HG02884 (cell line): ENCODE measurements at regions not wholly inside any gene's neighbourhood (a gene's known extent, or its start where the extent isn't known, plus 50 kb on each side); places are given as distances from the start of the nearest gene placed in this dataset.

Experiments
- ATAC-seq: cut with Tn5 transposase; IDR thresholded peaks from one replicate; pipeline ENCODE4 v1.9.1; 2021; ENCODE audit warnings: mild to moderate bottlenecking, moderate library complexity; ENCODE audit not compliant: unreplicated experiment

DNA sequence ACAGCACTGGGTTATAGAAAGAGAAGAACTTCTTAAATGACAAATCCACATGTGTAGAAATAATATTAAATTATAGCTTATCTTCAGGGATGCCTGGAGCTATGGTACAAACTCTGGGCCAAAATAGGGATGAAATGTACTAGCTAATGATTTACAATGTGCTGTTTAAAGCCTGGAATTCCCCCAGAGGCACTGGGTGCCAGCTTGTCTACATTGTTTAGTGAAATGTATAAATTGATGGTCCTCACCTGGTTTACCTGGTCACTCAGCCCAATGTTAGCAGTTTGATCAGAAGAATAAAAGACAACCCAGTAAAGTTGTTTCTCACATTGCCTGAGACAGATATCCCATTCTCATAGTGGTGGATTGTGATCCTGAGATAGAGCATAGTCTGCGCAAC is 597.2 kb downstream of the DIAPH3 start:
- no peak for ATAC-seq

DNA sequence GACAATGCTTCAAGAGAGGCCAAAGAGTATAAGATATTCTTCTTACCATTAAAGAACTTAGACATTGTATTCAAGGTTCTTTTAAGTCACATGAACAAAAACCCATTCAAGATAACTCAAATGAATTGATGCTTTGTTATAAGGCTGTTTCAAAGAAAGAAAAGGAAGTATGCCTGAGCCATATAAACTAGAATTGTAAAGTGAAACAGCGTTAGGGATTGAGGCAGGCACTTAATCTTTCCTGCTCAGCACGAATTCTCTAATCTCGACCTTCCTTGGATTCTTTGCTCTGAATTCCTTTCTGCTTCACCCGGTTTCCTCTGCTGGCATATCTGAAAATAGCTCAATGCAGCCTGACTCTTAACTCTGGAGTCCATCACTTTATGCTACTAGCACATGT is 595.4 kb downstream of the DIAPH3 start:
- ATAC-seq = no peak

DNA sequence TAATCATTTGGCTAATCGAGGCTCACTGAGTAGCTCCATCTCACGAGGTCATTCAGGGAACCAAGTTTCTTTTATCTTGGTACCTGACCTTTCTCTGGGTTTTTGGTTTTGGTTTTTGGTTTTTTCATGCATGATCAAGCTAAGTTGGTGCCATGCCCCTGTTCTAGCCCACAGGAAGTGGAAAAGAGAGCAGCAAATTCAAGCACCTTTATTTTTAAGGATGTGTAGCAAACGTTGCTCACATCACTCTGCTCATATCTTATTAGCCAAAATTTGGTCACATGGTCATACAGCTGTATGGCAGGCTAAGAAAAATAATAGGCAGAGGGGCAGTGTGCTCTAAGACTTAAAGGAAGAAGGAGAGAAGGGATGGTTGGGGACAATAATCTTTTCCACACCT is 593.5 kb downstream of the DIAPH3 start:
- no peak for ATAC-seq

DNA sequence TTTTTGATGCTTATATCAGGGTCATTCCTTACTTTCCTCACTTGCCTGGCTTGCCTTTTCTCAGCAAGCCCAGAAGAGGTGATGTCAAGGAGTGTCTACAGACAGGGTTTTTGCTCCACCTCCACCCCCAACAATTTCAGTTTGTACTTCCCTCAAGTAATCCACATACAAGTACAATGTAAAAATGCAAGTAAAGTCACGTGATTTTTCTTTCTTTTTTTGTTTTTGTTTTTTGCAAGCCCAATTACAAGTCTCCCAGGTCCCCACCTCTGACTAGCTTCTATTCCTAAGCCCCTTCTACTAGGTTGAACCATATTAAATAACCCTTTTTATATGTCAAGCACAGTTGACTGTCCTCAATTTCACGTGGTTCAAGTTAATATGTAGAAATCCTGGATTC is 579.6 kb downstream of the DIAPH3 start:
- ATAC-seq = no peak

DNA sequence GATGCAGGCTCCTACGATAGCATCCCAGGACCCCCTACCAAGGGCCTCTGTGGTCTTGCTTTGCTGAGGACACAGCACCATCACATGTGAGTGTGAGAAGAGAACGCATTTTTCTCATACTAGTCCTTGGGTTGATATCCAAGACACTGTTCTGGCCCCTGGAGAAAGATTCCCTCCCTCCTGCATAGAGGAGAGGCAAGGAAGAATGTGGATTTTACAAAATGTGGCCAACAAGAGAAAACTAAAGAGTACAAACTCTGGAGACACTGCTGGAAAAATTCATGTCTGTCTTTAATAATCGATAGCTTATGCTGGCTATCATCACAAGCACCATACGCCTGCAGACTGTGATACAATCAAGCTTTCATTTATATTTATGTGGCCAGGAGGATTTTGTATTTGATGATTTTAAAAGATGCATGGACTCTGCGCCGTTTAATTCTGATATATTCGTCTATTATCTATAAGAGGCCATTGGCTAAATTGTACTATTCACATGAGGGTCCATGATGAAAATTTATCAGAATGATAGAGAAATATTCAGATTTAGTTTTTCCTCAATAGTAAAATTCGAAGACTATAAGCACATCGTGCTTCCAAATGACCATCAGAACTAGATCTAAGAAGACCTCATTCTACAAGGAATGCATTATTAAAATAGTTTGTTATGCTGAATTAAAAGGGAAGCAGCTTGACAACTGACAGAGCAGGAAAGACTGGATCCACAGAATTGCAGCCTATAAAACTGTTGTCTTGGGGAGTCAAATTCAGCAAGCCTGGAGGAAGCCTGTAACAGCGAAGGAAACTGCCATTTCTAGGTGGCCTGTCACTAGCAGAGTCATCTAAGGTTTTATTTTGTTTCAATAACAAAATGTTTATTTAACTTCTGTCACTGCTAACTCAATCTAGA is 578.7 kb downstream of the DIAPH3 start:
- no peak for ATAC-seq

DNA sequence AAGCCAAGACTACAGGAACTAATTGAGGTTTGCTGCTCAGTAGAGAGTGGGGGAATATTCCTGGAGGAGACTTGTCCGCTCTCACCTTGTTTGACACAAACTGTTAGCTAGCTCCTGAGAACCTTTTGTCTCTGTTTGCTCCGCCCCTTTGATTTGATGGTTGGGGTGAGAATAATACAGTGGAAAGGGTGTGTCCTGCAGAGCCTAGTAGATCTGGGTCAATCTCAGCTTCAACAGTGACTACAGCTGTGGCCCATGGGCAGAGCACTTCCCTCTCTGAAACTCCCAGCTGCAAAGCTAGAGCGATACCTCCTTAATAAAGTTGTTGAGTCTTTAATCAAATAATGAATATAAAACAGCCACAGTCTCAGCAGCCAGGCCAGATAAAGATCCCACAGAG is 576.7 kb downstream of the DIAPH3 start:
- no peak for ATAC-seq

DNA sequence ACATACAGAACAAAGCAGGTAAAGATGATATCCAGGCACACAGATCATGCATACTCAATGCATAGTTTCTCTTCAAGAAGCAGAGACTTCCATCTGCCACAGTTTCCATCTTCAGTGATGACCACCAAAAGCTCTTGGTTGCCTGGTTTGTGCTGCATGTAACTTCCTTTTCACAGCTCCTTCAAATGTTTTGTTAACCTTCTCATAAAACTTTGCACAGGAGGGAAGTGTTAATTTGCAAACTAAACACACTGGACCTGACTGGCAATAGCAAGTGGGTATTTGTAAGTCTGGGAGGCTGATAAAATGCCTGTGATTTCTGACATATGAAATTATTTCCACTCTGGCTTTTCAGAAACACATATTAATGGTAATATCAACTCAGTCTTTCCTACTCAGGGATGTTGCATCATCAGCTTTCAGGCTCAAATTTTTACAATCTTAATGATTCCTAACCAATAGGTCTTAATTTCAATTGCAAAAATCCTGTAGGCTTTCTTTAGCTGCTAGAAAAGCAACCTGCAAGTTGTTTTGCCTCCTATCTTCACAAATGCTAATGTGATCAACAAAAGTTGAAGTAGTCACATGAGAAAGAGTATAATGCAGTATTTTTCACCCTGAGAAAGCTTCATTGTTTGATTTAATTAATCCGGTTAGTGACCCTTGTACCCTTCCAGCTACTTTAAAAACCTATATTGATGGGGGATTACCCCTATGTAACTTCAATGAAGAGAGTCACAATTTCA is 575.6 kb downstream of the DIAPH3 start:
- ATAC-seq = no peak

DNA sequence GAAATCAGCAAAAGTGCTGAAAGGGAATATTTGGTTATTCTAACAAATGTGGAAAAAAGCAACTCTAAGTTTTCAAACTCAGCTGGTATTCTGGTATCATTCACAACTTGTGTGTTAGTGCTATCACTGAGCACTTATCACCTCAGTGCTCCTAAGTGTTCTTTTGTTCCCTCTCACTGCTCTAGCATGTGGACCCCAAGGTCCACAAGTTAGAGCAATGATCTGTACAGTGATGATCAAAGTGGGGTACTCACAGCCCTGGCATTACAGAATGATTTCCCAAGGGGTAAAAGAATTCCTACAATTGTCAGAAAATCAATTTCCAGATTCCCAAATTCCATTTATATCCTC is 575.0 kb downstream of the DIAPH3 start:
- ATAC-seq = no peak

DNA sequence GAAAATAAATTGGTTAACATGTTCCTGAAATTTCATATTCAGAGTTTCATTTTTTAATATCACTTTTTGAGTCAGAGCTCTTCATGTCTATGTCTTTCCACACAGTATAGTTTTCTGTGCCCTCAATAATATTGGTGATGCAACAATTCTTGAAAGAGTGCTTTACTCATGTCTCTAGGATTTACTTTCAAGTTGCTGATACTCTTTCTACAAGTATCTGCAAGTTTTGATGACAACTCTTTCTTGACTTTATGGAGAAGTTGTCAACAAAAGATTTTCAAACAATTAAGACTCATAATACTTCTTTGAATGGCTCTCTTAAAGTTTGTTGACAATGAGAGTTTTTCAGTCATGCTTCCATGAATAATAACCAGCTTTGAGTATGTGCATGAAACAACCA is 561.7 kb downstream of the DIAPH3 start:
- no peak for ATAC-seq

DNA sequence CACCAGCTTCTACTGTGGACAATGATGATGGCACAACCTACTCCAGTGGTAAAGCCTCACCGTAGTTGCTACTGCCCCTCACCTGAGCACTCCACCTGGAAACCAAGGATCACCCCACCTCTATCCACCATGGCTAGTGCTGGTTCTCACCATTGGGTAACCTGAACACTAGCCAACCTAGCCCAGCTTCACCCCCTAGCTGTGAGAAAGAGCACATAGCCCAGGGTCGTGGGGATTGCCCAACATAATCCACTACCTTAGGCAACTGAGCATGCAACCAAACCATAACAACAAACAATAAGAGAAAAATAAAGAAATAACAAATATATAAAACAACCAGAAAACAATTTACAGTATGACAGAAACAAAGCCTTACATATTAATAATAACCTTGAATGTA is 560.1 kb downstream of the DIAPH3 start:
- no peak for ATAC-seq

DNA sequence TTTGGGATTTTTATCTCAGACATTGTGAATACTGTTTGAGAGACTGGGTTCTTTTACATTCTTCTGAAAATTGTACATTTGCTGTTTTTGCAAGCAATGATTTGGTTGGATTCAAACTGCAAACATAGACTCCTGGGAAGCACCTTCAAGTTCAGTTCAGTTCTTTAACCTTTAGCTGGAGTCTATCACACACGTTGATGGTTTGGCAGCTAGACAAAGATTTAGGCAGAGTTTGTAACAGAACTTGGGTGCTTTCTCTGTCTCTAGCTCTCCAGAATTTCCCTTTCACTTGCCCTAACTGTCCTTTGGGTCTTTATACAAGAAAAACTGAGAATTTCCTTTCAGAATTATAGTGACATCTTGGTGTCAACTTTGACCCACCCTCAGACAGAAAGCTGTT is 556.6 kb downstream of the DIAPH3 start:
- ATAC-seq = no peak

DNA sequence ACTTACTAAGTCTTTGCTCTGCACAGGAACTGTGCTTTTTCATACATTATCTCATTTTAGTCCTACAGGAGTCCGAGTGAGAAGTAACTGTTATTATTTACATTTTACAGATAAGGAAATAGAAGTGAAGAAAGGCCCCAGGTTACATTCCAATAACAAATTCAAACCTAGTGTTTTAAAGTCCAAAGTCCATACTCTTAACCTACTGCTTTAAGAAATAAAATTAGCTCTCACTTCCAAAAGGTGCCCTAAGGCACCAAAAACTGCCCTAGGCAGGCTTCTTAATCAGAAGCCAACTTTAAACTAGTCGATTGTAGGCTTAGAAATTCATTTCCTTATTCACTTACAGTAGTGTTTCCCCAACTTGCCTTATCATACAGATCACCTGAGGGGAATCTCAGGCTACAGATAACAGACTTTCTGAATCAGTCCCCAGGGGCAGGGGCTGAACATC is 555.9 kb downstream of the DIAPH3 start:
- ATAC-seq = no peak

DNA sequence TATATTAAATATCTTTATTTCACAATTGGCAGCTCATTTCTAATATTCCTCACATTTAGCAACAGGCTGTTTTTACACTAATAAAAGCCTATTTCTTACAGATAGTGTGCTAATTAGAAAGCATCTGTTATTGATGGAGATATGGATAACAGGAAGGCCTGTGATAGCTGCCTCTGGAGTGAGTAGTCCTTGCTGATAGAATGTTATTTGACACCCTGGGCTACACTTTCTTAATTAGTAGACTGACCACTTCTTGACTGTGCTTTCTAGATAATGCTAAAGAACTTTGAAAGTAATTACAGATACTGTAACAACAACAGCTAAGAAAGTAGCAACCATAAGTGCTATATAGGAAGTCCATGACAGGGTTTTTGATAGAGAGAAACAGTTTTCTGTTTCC is 554.3 kb downstream of the DIAPH3 start:
- no peak for ATAC-seq
